HepG2 (cell line): ENCODE measurements at regions not wholly inside any gene's neighbourhood (a gene's known extent, or its start where the extent isn't known, plus 50 kb on each side); places are given as distances from the start of the nearest gene placed in this dataset.

Experiments used
- ARID5B ChIP-seq: IDR thresholded peaks from 2 replicates; pipeline ENCODE4 v1.4.0; 2020; ENCODE audit warnings: mild to moderate bottlenecking, missing genetic modification reagents
- MYNN ChIP-seq: sonication (generic); formaldehyde crosslinking; IDR thresholded peaks from 2 replicates; pipeline ENCODE4 v1.4.0; 2020; ENCODE audit warnings: mild to moderate bottlenecking, low read depth, missing genetic modification reagents
- SRSF4 ChIP-seq: fragments of 200-400 bp; formaldehyde crosslinking; IDR thresholded peaks from one replicate; pipeline ENCODE4 v1.6.1; 2018; ENCODE audit warnings: mild to moderate bottlenecking, low read depth, low read length, moderate library complexity; ENCODE audit not compliant: poor library complexity, severe bottlenecking
- TEAD2 ChIP-seq: sonication (generic); formaldehyde crosslinking; IDR thresholded peaks from 2 replicates; pipeline ENCODE4 v1.9.0; 2021; ENCODE audit warnings: missing genetic modification reagents
- ZNF280D ChIP-seq: sonication (generic); formaldehyde crosslinking; IDR thresholded peaks from 2 replicates; pipeline ENCODE4 v1.5.1; 2020; ENCODE audit warnings: mild to moderate bottlenecking, missing genetic modification reagents
- ZNF337 ChIP-seq: sonication (generic); formaldehyde crosslinking; IDR thresholded peaks from 2 replicates; pipeline ENCODE4 v1.5.1; 2020; ENCODE audit warnings: missing genetic modification reagents, low read depth, mild to moderate bottlenecking, borderline replicate concordance
- ZNF569 ChIP-seq: sonication (generic); formaldehyde crosslinking; IDR thresholded peaks from 2 replicates; pipeline ENCODE4 v1.5.0; 2020; ENCODE audit warnings: mild to moderate bottlenecking, missing genetic modification reagents, moderate library complexity, borderline replicate concordance

- no peak for TF ChIP-seq ZNF569 (CRISPR knock-in tag)
- TF ChIP-seq SRSF4, result no peak
- no peak for TF ChIP-seq MYNN (CRISPR knock-in tag)
- no peak for TF ChIP-seq ZNF280D (CRISPR knock-in tag)
- no peak for TF ChIP-seq ZNF337 (CRISPR knock-in tag)
- no peak for TF ChIP-seq TEAD2 (CRISPR knock-in tag)
- no peak for TF ChIP-seq ARID5B (CRISPR knock-in tag)
Measured at GRCh38 chrX:112473654-112474053, 206.1 kb downstream of the LHFPL1 start (continued).
